Spleen (tissue), 7 donors: ENCODE measurements at regions not wholly inside any gene's neighbourhood (a gene's known extent, or its start where the extent isn't known, plus 50 kb on each side); places are given as distances from the start of the nearest gene placed in this dataset.

Experiments
- POLR2A ChIP-seq, 3 donors: fragments of 450-650 bp; IDR thresholded peaks; one replicate each; pipeline ENCODE4 v1.5.1; 2017; ENCODE audit warnings: antibody characterized with exemption in 3 of 3, mild to moderate bottlenecking in 1 of 3
- POLR2AphosphoS5 ChIP-seq, 3 donors: sonication (generic); formaldehyde crosslinking; IDR thresholded peaks; one replicate each; pipeline ENCODE4 v1.5.1; 2017; ENCODE audit warnings: antibody characterized with exemption in 3 of 3
- TF ChIP-seq, protein P1 (sequence below), 11 experiments: fragments of 200-600 bp in 7 of 11; fragments of 450-650 bp in 4 of 11; sonication (generic) in 4 of 11; IDR thresholded peaks in 8 of 11; conservative IDR thresholded peaks in 3 of 11; 1 replicate in 7 of 11; 2 replicates in 4 of 11; pipeline versions ENCODE4 v1.4.0 to v1.8.0; 2016 to 2021; ENCODE audit warnings: antibody characterized with exemption in 11 of 11, inconsistent platforms in 4 of 11, mild to moderate bottlenecking in 1 of 11
- donor health status: DM: no; HTN: no; CAD: no; lungs with moderate emphysema.
- donor health status: DM: no; HTN: no; CAD: no.
- donor health status: DM: no; HTN: no; CAD: no.

DNA sequence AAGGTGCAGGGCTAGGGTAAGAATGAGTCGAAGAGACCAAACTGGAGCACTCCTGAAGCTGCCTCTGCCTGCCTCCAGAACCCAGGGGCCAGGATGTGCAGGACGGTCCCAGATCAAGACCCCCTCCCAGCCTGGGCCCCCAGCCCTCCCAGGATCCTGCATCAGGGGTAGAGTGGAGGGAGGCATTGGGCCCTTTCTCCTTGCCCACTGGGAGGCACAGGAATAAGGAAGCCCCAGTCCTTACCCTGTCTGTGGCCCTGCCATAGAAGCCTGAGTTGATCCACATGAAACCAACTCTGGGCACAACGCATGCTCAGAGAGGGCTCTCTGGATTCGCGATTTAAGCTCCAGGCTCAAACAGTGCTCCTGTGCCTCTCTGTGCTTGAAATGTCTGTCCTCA lies 661.8 kb upstream of the B3GAT1 start:
- TF ChIP-seq, protein P1, sequence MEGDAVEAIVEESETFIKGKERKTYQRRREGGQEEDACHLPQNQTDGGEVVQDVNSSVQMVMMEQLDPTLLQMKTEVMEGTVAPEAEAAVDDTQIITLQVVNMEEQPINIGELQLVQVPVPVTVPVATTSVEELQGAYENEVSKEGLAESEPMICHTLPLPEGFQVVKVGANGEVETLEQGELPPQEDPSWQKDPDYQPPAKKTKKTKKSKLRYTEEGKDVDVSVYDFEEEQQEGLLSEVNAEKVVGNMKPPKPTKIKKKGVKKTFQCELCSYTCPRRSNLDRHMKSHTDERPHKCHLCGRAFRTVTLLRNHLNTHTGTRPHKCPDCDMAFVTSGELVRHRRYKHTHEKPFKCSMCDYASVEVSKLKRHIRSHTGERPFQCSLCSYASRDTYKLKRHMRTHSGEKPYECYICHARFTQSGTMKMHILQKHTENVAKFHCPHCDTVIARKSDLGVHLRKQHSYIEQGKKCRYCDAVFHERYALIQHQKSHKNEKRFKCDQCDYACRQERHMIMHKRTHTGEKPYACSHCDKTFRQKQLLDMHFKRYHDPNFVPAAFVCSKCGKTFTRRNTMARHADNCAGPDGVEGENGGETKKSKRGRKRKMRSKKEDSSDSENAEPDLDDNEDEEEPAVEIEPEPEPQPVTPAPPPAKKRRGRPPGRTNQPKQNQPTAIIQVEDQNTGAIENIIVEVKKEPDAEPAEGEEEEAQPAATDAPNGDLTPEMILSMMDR (IDR thresholded peaks at IDR 0.05 in 8 of 11, conservative IDR thresholded peaks at IDR 0.05 in 3 of 11), result no peak
- TF ChIP-seq POLR2A (IDR thresholded peaks at IDR 0.05), result no peak
- TF ChIP-seq POLR2AphosphoS5 (IDR thresholded peaks at IDR 0.05), result no peak
